ENCODE measurements at regions not wholly inside any gene's neighbourhood (a gene's known extent, or its start where the extent isn't known, plus 50 kb on each side); places are given as distances from the start of the nearest gene placed in this dataset.

GRCh38 chr7:21140622-21141021 lies 287.3 kb upstream of the SP4 start:
- H3K9me2 ChIP-seq (ENCODE audit: insufficient read depth, low read length), result no peaks in the 10 kb centered on the region
- H3K9me3 ChIP-seq (ENCODE audit: low read length), result no peaks in the 10 kb centered on the region
- H2AFZ ChIP-seq (ENCODE audit: low read length), result no peak overlapping the region
- TF ChIP-seq CTCF (conservative IDR thresholded peaks at IDR 0.05; ENCODE audit: low read length) (no peak), EZH2phosphoT487 (IDR thresholded peaks at IDR 0.05; ENCODE audit: borderline replicate concordance, low read depth, low read length) (no peak)
- no peak overlapping the region for H3K27ac ChIP-seq (ENCODE audit: low read depth, low read length, poor library complexity, severe bottlenecking)
- H3K4me3 ChIP-seq (ENCODE audit: low read depth, low read length, poor library complexity, severe bottlenecking), result no peak overlapping the region
- intact Hi-C loops (cut with micrococcal nuclease; ENCODE audit: unreplicated experiment), result no loop called here
- ChIA-PET POLR2A (no interaction called here), CTCF (ENCODE audit: unreplicated experiment) (no interaction called here)
- DNase-seq (ENCODE audit: low spot score), result no peak
- H4K20me1 ChIP-seq (ENCODE audit: insufficient read depth, low read length), result no peaks in the 10 kb centered on the region
- H3K79me2 ChIP-seq (ENCODE audit: insufficient read depth, low read depth, low read length), result no peaks in the 10 kb centered on the region
- BruUV-seq (replicated peaks), result no TSS peak
- H3K4me1 ChIP-seq (ENCODE audit: insufficient read depth, low read length, poor library complexity, severe bottlenecking), result no peaks in the 10 kb centered on the region
- H3K4me2 ChIP-seq (ENCODE audit: low read length), result no peak overlapping the region
- no peaks in the 10 kb centered on the region for H3K36me3 ChIP-seq (ENCODE audit: insufficient read depth, low read length)

GRCh38 chr7:21141476-21141875 lies 286.4 kb upstream of the SP4 start:
- no peak overlapping the region for H3K27ac ChIP-seq (ENCODE audit: low read depth, low read length, poor library complexity, severe bottlenecking)
- no peaks in the 10 kb centered on the region for H3K9me2 ChIP-seq (ENCODE audit: insufficient read depth, low read length)
- no peaks in the 10 kb centered on the region for H3K9me3 ChIP-seq (ENCODE audit: low read length)
- H2AFZ ChIP-seq (ENCODE audit: low read length), result no peak overlapping the region
- TF ChIP-seq EZH2phosphoT487 (IDR thresholded peaks at IDR 0.05; ENCODE audit: borderline replicate concordance, low read depth, low read length), result no peak
- no peak for TF ChIP-seq CTCF (conservative IDR thresholded peaks at IDR 0.05; ENCODE audit: low read length)
- POLR2A ChIA-PET, result no interaction called here
- DNase-seq (ENCODE audit: low spot score), result no peak
- H4K20me1 ChIP-seq (ENCODE audit: insufficient read depth, low read length), result no peaks in the 10 kb centered on the region
- no peak overlapping the region for H3K4me3 ChIP-seq (ENCODE audit: low read depth, low read length, poor library complexity, severe bottlenecking)
- no peaks in the 10 kb centered on the region for H3K4me1 ChIP-seq (ENCODE audit: insufficient read depth, low read length, poor library complexity, severe bottlenecking)
- no peaks in the 10 kb centered on the region for H3K36me3 ChIP-seq (ENCODE audit: insufficient read depth, low read length)
- CTCF ChIA-PET (ENCODE audit: unreplicated experiment), result no interaction called here
- no peak overlapping the region for H3K4me2 ChIP-seq (ENCODE audit: low read length)
- no peaks in the 10 kb centered on the region for H3K79me2 ChIP-seq (ENCODE audit: insufficient read depth, low read depth, low read length)
- intact Hi-C loops (cut with micrococcal nuclease; ENCODE audit: unreplicated experiment), result no loop called here
- BruUV-seq (replicated peaks), result no TSS peak

- no TSS peak for BruUV-seq (replicated peaks)
- DNase-seq (ENCODE audit: low spot score), result no peak
- POLR2A ChIA-PET, result no interaction called here
Observed at GRCh38 chr7:21142081-21142480, 285.8 kb upstream of the SP4 start.

More at GRCh38 chr7:21142081-21142480, 285.8 kb upstream of the SP4 start:
- Histone ChIP-seq H3K36me3 (ENCODE audit: insufficient read depth, low read length) (no peaks in the 10 kb centered on the region), H3K4me3 (ENCODE audit: low read depth, low read length, poor library complexity, severe bottlenecking) (no peak overlapping the region), H4K20me1 (ENCODE audit: insufficient read depth, low read length) (no peaks in the 10 kb centered on the region), H3K4me2 (ENCODE audit: low read length) (no peak overlapping the region), H3K4me1 (ENCODE audit: insufficient read depth, low read length, poor library complexity, severe bottlenecking) (no peaks in the 10 kb centered on the region), H3K9me2 (ENCODE audit: insufficient read depth, low read length) (no peaks in the 10 kb centered on the region), H3K27ac (ENCODE audit: low read depth, low read length, poor library complexity, severe bottlenecking) (no peak overlapping the region), H2AFZ (ENCODE audit: low read length) (no peak overlapping the region), H3K79me2 (ENCODE audit: insufficient read depth, low read depth, low read length) (no peaks in the 10 kb centered on the region), H3K9me3 (ENCODE audit: low read length) (no peaks in the 10 kb centered on the region)
- intact Hi-C loops (cut with micrococcal nuclease; ENCODE audit: unreplicated experiment), result no loop called here
- TF ChIP-seq CTCF (conservative IDR thresholded peaks at IDR 0.05; ENCODE audit: low read length) (no peak), EZH2phosphoT487 (IDR thresholded peaks at IDR 0.05; ENCODE audit: borderline replicate concordance, low read depth, low read length) (no peak)
- CTCF ChIA-PET (ENCODE audit: unreplicated experiment), result no interaction called here

All from OCI-LY7 (cell line).